HK-2 (cell line): ENCODE measurements at regions not wholly inside any gene's neighbourhood (a gene's known extent, or its start where the extent isn't known, plus 50 kb on each side); places are given as distances from the start of the nearest gene placed in this dataset.

Source experiments
- DNase-seq: peaks from one replicate; pipeline ENCODE4 v3.0.0-alpha.2; 2018; ENCODE audit not compliant: unreplicated experiment

DNA sequence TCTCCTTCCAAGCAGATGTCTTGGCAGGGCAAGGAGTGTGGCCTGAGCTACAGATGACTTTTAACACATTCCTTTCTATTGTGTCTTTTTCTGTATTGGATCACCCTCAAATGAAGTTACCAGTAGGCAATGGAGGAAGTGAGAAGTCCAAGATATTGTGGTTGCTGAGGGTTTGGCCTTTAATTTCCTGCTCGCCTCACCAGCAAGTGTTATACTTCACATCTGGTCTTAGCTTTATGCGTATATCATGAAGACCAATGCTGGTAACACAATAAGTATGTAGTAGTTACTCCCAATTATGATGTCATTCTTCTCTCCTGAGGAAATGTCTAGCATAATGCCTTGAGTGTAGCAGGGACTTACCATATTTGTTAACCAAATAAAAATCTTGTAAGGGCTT is 179.9 kb downstream of the ZIC1 start:
- DNase-seq, result no peak

DNA sequence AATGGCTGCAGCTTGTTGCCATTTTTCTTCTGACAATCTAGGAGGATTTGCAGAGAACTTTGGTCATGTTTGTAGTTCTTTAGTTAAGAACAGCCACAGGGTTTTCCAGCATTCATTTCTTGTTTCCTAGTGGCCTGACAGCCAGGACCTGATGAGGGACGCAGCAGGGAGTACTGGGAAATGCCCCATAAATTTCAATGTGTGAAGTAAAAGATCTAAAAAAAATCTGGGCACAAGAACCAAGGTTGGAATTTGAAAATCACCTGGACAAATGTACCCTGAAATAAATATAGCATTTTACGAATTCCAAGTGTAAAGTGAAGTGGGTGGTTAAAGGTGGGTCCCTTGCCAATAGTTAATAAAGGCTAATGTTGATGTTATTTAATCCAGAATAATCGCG is 195.0 kb downstream of the ZIC1 start:
- DNase-seq, result no peak

DNA sequence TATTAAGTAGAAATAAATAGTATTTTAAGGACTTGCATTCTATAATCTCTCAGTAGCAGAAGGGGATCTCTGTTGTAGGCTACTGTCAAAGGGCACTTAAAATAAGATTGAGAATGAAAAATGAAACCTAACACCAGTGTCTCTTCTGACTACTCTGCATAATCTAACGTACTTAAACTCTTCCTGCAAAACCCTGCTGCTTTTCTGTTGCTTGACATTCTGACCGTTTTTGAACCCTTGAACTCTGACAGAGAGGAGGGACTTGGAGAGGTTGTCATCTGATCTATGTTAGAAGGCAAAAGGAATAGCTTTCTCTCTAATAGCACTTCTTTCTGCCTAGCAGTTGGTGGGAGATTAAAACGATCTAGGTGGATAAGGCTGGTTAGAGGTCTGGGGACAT is 204.6 kb downstream of the ZIC1 start:
- no peak for DNase-seq

DNA sequence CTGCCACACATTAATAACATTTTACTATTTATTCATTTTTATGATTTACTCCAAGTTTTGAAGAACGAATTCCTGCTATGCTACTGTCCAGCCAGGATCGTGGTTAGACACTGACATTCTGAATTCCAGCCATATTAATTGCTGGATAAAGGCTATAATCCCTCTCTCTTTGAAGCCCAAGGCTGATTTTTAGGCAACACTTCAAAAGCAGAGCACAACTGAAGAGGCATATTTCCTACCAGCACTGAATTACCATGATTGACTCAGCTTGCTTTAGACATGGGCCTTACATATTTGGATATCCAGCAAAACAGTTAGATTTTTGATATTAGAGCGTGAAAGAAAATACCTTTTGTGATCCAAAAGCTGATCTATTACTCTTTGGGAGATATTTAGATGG is 205.0 kb downstream of the ZIC1 start:
- no peak for DNase-seq

DNA sequence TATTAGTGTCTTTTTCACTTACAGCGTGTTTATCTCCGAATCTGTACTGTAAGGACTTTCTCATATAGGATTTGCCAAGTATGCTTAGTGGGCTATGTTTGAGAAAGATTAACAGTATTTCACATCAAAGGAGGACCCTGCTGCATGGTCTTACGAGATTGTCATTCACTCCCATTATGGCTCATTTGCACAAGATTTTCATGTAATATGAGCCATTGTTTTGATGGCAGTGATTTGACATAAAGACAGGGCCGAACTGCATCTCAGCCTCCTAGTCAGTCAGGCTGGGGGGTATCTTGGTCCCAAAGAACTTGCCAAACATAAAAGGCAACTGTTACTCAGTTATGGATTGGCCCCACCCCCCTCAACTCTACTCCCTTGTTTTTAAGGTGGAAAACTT is 205.9 kb downstream of the ZIC1 start:
- DNase-seq, result no peak

DNA sequence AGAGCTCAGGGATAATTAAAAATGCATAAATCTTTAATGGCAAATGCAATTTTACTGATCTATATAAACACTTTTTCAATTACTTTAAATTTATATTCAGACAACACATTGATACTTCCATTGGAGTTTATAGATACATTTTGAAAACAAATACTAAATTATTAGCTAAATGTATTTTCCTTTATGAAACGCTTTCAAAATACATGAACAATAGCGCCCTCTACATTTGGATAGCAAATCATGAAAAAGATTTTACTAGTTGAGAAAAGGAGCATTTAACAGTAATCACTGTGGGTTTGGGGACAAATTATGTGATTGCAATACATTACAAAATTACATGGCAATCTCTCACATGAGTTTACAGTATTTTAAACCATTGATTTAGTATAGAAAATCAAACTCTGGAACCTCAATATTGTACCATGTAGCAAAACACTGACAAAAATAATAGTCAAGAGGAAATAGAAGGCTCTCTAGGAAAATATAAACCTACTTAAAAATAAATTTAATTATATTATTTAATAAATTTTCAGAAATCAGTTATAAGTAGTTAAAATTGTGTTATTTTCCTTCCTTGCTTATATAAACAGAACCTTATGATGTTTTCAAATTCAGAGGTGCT is 207.9 kb downstream of the ZIC1 start:
- DNase-seq, result no peak

DNA sequence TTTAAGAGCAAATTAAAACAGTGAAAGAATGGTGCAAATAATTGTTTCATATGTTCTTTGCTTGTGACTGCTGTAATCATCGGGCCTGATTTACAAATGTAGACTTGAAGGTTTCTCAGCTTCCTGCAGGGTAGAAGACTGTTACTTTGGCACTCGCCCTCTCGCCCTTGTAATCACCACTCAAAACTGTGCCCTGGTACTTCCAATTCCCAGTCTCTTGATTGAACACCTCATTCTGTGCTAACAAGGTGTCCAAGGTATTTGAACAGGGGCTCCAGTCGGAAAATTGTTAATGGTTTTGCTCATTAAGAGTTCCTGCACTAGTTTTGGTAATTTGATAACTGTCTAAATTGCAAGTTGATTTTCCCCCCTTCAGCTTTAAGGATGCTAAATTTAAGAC is 209.5 kb downstream of the ZIC1 start:
- no peak for DNase-seq

DNA sequence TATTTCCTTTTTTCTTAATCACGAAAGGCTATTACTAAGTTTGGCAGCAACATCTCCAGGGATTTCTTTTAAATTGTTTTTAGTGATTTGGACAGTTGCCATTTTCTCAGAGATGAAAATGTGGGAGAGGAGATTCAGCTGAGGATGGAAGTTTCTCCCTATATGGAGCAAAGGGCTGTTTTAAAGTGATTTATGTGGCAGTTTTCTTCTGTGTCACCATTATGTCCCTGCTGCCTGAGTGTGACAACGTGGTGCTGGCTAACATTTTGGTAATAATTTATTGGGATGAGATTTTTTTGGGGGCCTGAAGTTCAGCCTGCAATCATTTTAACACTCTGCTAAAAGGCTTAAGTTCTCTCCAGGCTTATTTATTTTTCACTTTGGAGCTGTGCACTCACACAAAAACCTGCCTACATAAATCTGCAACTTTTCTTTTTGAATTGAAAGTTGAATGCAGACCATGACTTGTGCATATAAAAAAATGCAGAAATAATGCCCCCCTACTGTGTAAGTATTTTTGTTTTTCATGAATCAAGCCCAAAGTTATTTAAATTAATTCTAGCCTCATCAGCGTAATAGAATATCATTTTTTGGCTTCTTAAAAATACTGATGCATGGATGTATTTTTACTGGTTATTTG is 210.9 kb downstream of the ZIC1 start:
- DNase-seq, result no peak

DNA sequence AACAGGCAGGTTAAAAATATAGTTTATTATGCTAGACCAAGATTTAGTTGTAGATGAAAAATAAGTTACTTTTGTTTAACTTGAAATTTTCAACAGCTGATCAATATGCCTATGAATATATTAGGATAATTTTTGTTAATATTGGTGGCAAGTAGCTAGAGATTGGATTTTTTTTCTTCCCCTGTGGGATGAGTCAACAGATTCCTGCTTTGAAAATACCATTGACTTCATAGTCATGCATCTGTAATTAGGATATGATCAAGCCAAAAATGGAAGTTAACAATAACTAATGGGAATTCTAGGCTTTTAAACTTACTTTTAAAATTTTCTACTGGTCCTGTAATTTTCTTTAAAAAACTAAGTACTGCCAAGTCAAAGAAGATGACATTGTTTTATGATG is 211.7 kb downstream of the ZIC1 start:
- no peak for DNase-seq

DNA sequence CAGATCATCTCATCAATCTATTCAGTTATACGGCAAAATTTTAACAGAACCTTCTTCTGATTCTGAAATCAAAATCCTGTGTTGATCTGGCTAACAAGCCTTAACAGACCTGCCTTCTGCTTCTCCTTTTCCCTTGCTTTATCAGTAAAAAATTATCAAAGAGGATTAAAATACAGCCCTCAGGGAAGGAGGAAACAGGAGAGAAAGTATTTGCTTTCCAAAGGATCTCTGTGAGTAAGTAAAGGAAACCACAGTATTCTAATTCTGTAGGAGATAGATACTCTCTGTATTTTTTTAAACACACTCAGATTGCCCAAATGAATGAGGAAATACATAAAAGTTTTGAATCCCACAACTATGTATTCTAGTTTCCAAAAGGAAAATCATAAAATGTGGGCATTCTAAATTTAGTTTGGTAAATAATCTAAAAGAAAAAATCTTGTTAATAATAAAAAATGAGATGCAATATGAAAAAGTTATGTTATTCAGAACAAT is 221.8 kb downstream of the ZIC1 start:
- DNase-seq, result no peak

DNA sequence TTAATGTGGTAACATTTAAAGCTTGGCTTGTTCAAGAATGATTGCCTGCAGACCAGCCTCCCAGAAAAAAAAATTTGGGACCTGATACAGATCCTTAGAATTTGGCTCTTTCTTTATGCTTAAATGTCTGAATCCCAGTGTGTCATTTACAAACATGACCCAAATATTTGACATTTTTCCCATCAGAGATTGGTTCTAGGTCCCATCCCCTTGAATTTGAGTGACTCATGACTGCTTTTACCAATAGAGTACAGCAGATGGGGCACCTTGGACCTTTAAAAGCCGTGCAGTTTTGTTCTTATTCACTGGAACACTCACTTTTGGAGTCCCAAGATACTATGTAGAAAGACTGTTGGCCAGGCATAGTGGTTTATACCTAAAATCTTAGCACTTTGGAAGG is 231.6 kb downstream of the ZIC1 start:
- DNase-seq, result no peak

DNA sequence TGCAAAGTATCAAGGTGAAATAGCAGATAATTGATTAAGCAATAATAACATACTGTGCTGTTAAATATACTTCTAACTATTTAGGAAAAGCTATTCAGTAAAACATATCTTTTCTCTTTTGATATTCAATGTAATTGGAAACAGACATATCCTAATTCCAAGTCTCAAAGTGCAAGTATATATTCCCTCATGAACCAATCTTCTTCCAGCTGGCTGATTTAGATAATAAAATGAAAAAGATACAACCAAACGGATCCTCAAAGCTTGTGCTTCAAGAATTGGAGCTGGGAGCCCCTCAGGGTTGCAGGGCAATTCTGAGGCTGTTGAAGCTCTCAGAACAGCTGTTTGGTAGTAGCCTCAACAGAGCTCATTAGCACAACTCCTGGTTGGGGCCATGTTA is 236.6 kb downstream of the ZIC1 start:
- no peak for DNase-seq

DNA sequence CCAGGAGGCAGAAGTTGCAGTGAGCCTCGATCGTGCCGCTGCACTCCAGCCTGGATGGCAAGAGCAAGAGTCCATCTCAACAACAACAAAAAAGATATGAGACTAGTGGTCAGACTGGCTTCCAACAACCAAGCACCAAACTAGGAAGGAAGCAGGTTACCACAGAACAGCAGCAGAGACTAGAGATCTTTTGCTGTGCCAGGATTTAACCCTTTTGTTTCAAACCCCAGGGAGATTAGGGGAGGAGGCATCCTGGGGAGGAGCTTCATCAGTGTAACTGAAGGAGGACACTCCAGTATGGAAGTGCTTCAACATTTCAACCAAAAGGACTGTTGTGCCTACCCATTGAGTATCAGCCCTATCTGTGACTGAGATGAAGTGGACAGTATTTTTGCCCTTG is 240.3 kb downstream of the ZIC1 start:
- no peak for DNase-seq

DNA sequence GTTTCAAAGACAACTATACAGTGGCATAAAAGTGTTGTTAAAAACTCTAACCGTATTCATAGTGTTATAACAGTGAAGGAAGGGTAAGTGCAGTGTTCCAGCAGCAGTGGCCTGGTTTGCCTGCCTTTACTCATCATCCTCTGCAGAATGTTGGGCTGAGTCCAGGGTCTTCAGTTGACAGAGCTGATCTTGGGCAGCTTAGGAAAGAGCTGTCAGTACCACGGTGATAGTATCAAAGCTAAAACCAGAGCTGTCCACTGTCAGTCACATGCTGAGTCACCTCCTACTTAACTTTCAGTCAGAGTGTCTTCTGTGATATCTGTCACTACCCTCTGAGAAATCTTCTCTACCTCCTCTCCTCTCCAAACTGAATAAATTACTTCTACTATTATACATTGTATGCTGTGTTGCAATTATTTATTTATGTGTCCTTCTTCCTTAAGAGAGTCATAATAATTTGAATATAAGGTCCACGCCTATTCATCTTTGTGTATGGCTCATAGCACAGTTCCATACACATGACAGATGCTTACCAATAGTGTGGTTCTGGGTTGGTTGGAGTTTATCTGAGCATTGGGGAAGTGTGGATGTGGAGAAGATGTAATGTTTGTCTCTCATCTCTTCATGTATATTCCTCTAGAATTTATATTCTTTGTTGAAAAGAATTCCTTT is 242.1 kb downstream of the ZIC1 start:
- peak; percentile 2 for DNase-seq

DNA sequence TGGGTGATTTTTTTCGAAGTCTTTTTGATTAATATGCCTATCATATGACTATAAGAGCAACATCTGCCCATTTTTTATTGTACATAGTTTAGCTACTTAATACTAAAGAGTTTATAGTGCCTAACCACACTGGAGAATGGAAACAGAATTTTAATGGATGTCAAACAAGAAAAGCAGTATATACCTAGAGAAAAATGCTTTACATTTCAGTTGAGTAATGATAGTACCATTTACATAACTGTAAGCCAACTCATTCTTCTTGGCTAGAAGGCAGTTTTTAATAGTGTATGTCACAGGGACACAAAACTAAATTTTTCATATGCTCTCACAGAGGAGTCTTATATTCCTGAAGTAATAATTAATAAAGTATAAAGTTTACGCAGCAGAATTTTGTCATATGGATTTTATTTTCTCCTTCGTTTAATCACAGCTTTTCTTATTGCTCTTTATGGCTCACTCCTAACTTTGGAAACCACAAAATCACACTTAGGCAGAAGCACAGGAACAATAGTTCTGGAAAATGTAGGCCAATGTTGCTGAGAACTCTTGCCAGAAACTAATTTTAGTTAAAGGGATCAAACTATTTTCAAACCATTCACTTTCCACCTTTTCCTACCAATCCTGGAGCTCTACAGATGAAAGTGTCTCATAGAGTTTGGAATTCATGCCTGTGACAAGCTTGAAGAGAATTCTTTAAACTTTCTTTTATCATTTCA is 243.6 kb downstream of the ZIC1 start:
- no peak for DNase-seq

DNA sequence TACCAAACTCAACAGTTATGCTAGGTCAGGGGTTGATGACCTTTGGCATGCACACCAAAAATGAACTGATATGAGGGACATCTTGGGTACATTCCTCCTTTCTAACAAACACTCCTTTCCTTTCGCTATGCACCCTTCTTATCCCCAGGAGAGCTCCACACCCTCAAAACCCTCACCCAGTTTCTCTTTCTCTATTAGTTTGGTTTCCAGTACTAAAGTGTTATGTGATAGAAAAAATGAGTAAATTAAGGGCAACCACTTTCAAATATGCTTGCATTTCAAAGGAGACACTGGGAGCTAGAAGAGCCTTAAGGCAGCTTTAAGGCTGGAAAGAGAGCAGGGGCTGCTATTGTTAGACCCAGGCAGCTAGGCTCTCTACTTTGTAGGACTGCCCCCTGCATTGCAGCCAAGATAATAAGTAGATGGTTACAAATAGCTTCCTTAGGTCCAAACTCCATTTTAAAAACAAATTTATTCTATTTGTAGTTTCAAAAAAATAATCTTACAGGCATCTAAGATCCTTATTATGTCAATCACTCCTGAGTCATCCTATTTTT is 244.3 kb downstream of the ZIC1 start:
- no peak for DNase-seq

DNA sequence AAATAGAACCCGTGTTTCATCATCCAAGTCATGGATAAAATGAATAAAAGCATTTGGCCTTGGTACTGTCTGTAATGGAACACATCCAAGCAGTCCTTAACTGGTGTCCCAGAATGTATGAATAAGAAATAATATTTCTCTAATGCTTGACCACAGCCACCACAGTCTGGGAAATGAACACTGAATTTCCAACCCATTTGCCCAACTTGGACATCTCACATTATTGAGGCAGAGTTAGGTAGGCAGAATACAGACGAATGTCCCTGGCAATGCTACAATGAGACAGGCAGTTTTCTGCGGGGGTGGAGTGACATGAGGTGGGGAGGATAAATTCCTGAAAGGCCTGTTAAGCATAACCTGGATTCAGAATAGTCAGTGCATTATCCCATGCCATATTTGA is 245.7 kb downstream of the ZIC1 start:
- DNase-seq, result peak; percentile 59

DNA sequence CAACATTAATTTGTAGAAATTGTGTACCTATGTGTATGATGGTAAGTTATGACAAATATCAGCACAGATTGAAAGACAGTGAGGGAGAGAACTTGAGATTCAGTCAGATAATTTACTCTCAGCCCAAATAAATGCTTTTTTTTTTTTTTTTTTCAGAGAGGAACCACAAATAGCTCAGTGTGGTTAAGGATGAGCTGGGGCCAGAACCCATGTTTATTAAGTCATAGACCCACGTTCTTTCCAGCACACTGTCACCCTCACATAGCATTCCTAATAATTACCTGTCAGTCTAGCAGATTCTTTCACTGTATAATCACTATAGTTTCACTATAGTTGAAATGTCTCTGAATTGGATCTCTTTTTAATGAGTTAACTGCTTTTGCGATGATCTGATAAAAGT is 246.1 kb downstream of the ZIC1 start:
- peak; percentile 15 for DNase-seq

DNA sequence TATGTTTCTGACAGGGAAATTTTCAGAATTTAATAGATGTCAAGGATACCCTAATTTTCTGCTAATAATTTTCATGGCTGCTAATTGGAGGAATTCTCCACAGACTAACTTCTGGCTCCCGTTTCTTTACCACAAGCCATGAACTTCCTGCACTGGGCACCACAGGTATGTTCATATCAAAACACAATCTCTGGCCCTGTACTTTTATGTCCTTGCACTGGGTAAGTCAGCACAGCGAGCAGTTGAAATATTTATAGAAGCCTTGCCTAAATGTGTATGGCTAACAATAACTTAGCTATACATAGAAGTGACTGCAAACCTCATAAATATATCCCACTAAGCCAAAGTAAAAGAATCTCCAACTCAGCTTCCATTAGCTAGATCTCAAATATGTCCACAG is 246.9 kb downstream of the ZIC1 start:
- peak; percentile 18 for DNase-seq

DNA sequence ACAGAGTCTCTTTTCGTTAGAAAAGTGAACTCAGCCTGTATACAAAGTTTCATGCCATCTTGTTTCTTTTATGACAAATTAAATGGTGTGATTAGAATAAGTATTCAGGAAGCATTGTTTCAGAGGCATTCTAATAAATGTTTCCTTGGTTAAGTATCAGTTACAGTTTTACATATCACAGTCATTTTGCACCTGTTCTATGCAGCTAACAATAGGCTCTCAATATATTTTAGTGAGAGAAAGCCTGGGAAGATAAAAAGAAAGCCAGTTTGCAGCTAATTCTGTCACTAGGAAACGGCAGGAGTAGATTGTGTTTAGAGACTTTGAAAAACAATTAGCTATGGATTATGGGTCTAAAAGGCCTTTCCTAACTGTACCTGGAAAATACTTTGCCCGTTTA is 252.8 kb downstream of the ZIC1 start:
- no peak for DNase-seq

DNA sequence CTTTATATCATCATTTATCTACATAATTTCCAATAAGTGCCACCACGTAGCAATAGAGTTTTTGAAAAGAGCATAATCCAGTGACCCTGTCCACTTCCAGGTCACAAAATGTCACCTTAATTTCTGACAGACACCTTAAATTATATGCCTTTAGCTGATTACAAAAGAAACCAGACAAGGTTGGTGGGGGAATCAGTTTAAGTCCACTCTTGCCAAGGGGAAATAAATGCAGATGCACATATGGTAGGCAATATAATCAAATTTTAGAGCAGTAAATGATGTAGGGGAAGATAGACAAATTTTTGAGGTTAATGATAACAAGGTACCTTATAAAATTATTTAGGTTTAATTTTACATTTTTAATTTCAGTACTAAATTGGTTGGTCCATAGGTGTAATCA is 253.5 kb downstream of the ZIC1 start:
- DNase-seq, result no peak

DNA sequence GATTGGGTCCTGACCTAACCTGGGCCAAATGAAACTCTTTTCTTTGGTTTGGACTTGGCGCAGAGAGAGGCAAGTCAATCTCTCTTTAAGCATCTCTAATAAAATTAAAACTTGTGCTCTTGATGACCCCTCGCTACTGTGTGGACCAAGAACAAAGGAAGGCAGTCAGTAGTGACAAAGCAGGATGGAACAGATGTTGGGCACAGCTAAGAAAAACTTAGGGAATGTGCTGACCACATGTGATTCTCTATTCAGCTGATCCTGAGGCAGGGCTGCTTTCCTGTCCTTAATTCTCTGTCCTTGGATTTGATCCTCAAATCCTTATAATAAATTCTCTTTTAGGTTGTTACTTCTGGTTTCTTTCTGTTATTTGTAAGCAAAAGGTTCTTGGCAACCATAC is 259.9 kb downstream of the ZIC1 start:
- DNase-seq, result no peak
